IMR-90 (cell line): ENCODE measurements at regions not wholly inside any gene's neighbourhood (a gene's known extent, or its start where the extent isn't known, plus 50 kb on each side); places are given as distances from the start of the nearest gene placed in this dataset.

Experiments
- ATAC-seq: fragments of 200-7000 bp; cut with Tn5 transposase; 2 replicates; pipeline ENCODE4 v1.9.1; 2020; ENCODE audit warnings: low read depth, mild to moderate bottlenecking, moderate library complexity
- BruUV-seq: library from RNA; stranded (reverse); fragments of 400-500 nt; replicated peaks from 2 replicates; lab custom pipeline; 2021; lab: Mats Ljungman, UMichigan
- CTCF ChIA-PET: fragments of 300-600 bp; formaldehyde crosslinking; extraction: SDS; loops from one replicate; lab custom pipeline; 2021; ENCODE audit warnings: antibody characterized with exemption; lab: Yijun Ruan, JAX
- POLR2A ChIA-PET: fragments of 300-600 bp; sonication (Branson Sonifier 250); formaldehyde crosslinking; loops from one replicate; lab custom pipeline; 2022; ENCODE audit warnings: antibody characterized with exemption; ENCODE audit not compliant: unreplicated experiment; lab: Charles Lee
- DNase-seq: peaks from one replicate; pipeline ENCODE4 v3.0.0; 2013
- H2AFZ ChIP-seq: replicated peaks from 2 replicates; pipeline ENCODE3; 2013; ENCODE audit warnings: low read length, mild to moderate bottlenecking; ENCODE audit not compliant: poor library complexity
- H2AK5ac ChIP-seq: 2 replicates; pipeline ENCODE4 v1.6.1; 2013; ENCODE audit warnings: low read depth, low read length, inconsistent platforms
- H2AK9ac ChIP-seq: replicated peaks from 2 replicates; pipeline ENCODE3; 2013; ENCODE audit warnings: mild to moderate bottlenecking, low read depth, low read length, moderate library complexity; ENCODE audit not compliant: poor library complexity
- H2BK120ac ChIP-seq: 2 replicates; pipeline ENCODE4 v1.6.1; 2013; ENCODE audit warnings: low read depth, low read length, inconsistent platforms
- H2BK15ac ChIP-seq: 3 replicates; pipeline ENCODE4 v1.6.1; 2013; ENCODE audit warnings: low read depth, low read length, inconsistent platforms
- H2BK20ac ChIP-seq: 2 replicates; pipeline ENCODE4 v1.6.1; 2013; ENCODE audit warnings: low read depth, mild to moderate bottlenecking, inconsistent platforms, low read length, moderate library complexity
- H2BK5ac ChIP-seq: 2 replicates; pipeline ENCODE4 v1.6.1; 2013; ENCODE audit warnings: mild to moderate bottlenecking, low read depth, low read length, inconsistent platforms; ENCODE audit not compliant: poor library complexity, severe bottlenecking
- H3K14ac ChIP-seq: replicated peaks from 2 replicates; pipeline ENCODE4 v1.6.1; 2013; ENCODE audit warnings: low read depth, low read length, inconsistent platforms
- H3K18ac ChIP-seq: 2 replicates; pipeline ENCODE4 v1.6.1; 2013; ENCODE audit warnings: low read depth, low read length, control low read depth
- H3K23ac ChIP-seq: 2 replicates; pipeline ENCODE4 v1.6.1; 2013; ENCODE audit warnings: low read depth, low read length, inconsistent platforms
- H3K27ac ChIP-seq: 2 replicates; pipeline ENCODE4 v1.5.1; 2013; ENCODE audit warnings: mild to moderate bottlenecking, control low read depth, low read length; ENCODE audit not compliant: insufficient read depth
- H3K27me3 ChIP-seq: 2 replicates; pipeline ENCODE4 v1.6.1; 2013; ENCODE audit warnings: low read length; ENCODE audit not compliant: control insufficient read depth, insufficient read depth
- H3K36me3 ChIP-seq: 2 replicates; pipeline ENCODE4 v1.6.1; 2013; ENCODE audit warnings: low read length, mixed read lengths; ENCODE audit not compliant: control insufficient read depth, insufficient read depth
- H3K4ac ChIP-seq: 2 replicates; pipeline ENCODE4 v1.6.1; 2013; ENCODE audit warnings: low read depth, low read length, inconsistent platforms
- H3K4me1 ChIP-seq: 2 replicates; pipeline ENCODE4 v1.6.1; 2013; ENCODE audit warnings: low read length, mixed read lengths; ENCODE audit not compliant: control insufficient read depth, insufficient read depth
- H3K4me2 ChIP-seq: 2 replicates; pipeline ENCODE4 v1.6.1; 2013; ENCODE audit warnings: low read depth, mild to moderate bottlenecking, control low read depth, low read length, moderate library complexity
- H3K4me3 ChIP-seq: 2 replicates; pipeline ENCODE4 v1.5.1; 2013; ENCODE audit warnings: low read depth, mild to moderate bottlenecking, control low read depth, low read length, moderate library complexity; ENCODE audit not compliant: insufficient read depth
- H3K56ac ChIP-seq: 2 replicates; pipeline ENCODE4 v1.6.1; 2013; ENCODE audit warnings: low read length, inconsistent platforms; ENCODE audit not compliant: insufficient read depth; ENCODE audit errors: extremely low read depth
- H3K79me1 ChIP-seq, 2 experiments: 2 replicates each; pipeline ENCODE4 v1.6.1; 2013; ENCODE audit warnings: low read length in 2 of 2, inconsistent platforms in 1 of 2, low read depth in 1 of 2
- H3K9ac ChIP-seq: 2 replicates; pipeline ENCODE4 v1.6.1; 2013; ENCODE audit warnings: low read depth, low read length, control low read depth
- H3K9me1 ChIP-seq: 2 replicates; pipeline ENCODE4 v1.6.1; 2013; ENCODE audit warnings: low read length, inconsistent platforms; ENCODE audit not compliant: insufficient read depth
- H3K9me3 ChIP-seq: 2 replicates; pipeline ENCODE4 v1.6.1; 2013; ENCODE audit warnings: low read length; ENCODE audit not compliant: control insufficient read depth, insufficient read depth
- H4K20me1 ChIP-seq: 2 replicates; pipeline ENCODE4 v1.6.1; 2013; ENCODE audit warnings: low read length, inconsistent platforms; ENCODE audit not compliant: insufficient read depth
- H4K5ac ChIP-seq: 2 replicates; pipeline ENCODE4 v1.6.1; 2013; ENCODE audit warnings: mild to moderate bottlenecking, low read depth, low read length, control low read depth
- H4K8ac ChIP-seq, 2 experiments: 2 replicates each; pipeline ENCODE4 v1.6.1; 2013; ENCODE audit warnings: low read depth in 2 of 2, low read length in 2 of 2, control low read depth in 1 of 2, inconsistent platforms in 1 of 2
- H4K91ac ChIP-seq: 2 replicates; pipeline ENCODE4 v1.6.1; 2013; ENCODE audit warnings: low read depth, low read length, inconsistent platforms; ENCODE audit not compliant: insufficient read depth
- CEBPB ChIP-seq: IDR thresholded peaks from 2 replicates; pipeline ENCODE4 v1.6.1; 2012; ENCODE audit warnings: low read depth, low read length, improper control_type of control experiment
- CTCF ChIP-seq: conservative IDR thresholded peaks from 2 replicates; pipeline ENCODE4 v1.5.1; 2012; ENCODE audit warnings: mild to moderate bottlenecking, low read depth, low read length, improper control_type of control experiment
- MAFK ChIP-seq: IDR thresholded peaks from 2 replicates; pipeline ENCODE4 v1.6.1; 2012; ENCODE audit warnings: low read depth, low read length, improper control_type of control experiment
- POLR2A ChIP-seq: IDR thresholded peaks from 2 replicates; pipeline ENCODE4 v1.6.1; 2012; ENCODE audit warnings: mild to moderate bottlenecking, low read depth, low read length
- RAD21 ChIP-seq: IDR thresholded peaks from 2 replicates; pipeline ENCODE4 v1.6.1; 2012; ENCODE audit warnings: low read length, improper control_type of control experiment
- SMC3 ChIP-seq: fragments of 150-350 bp; IDR thresholded peaks from 2 replicates; pipeline ENCODE4 v1.6.1; 2016; ENCODE audit warnings: low read depth, mild to moderate bottlenecking, antibody characterized with exemption, low read length, moderate library complexity
- WGBS, 2 experiments: methylation state at CpG; one replicate each; pipeline versions ENCODE4 v1.1.5 to v1.1.7; 2013; ENCODE audit warnings: missing lambda C conversion rate in 2 of 2; ENCODE audit not compliant: insufficient read length in 1 of 2; ENCODE audit errors: extremely low coverage in 2 of 2; 5-methylcytosine and 5-hydroxymethylcytosine counted together
- dilution Hi-C: fragments of 300-500 bp; cut with HindIII; formaldehyde crosslinking; loops from one replicate; pipeline ENCODE4 v1.14.3; 2018; ENCODE audit warnings: low sequenced_read_pairs; ENCODE audit not compliant: unreplicated experiment
- in situ Hi-C: fragments of 300-500 bp; cut with MboI; formaldehyde crosslinking; loops from 3 replicates; pipeline ENCODE4 v1.14.3; 2019; ENCODE audit warnings: low sequenced_read_pairs, inconsistent platforms, mixed read lengths
- intact Hi-C: fragments of 100-400 bp; cut with micrococcal nuclease; formaldehyde crosslinking; loops from 2 replicates; pipeline ENCODE4 v1.10.0; 2022

DNA sequence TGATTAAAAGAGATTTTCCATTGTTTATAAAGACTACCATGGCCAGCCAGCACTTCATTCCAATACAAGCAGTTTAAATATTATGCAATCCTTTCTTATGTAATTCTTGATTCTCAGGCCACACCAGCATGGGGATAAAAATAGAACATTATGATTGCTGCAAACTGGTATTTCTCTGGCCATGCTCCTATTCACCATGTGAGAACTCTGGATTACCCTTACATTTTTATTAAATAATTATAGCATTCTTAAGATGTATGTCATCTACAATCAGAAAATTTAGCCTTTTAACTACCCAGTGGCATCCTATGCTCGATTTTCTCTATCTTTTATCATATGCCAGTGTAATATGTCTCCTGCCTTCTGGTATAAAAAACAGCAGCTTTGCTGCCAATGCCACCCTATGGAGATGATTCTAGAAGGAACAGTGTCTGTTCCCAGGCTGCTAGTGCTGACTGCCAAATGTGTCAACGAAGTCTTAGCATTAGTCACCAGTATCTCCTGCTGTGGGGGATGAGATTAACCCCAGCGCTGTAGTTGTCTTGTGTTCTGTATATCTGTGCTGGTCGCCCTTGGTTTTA, 501.4 kb downstream of the BCKDHB start (continued):
- no peak for TF ChIP-seq CTCF

DNA sequence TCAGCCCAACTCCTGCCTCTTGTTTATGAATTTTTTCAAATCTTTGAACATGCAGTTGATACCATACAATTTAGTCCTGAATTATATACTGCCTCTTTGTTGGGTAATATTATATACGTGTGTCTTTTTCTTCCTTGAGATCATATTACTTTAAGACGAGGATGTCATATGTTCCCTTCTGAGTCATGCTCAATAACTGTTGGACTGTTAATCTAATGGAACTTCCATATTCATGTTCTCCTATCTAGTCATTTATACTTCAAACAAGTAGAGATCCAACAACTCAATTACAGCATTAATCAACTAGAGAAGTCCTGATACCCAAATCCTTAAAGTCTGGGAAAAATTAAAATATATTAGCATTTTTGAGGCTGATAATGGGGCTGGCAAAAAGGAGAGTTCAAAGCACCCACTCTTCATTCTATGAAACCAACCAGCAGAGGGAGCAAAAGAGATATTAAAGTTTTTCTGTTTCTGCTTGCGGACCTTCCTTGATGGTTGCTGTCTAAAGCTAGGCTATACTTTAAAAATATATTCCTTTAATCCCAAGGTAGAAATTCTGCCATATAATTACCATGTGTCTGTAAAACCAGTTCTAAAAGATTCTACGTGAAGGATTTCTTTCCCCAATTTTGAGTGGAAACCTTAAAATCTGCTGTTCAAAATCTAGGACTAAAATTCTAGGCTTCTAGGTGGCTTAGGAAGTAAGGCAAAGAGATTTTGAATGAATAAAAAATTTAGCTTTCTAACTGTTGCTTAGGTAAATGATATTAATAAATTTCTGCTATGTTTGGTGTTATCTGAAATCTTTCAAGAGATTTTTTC, 498.9 kb downstream of the BCKDHB start:
- in situ Hi-C loops = loop anchor here (10.0 kb wide), 1 partner anchor 1149 kb away; the partner anchor contains the start of gene TENT5A

More for the DNA sequence above, 498.9 kb downstream of the BCKDHB start:
- Histone ChIP-seq H2BK20ac (no peak overlapping the region), H3K18ac (no peak overlapping the region), H2BK120ac (peak overlapping the region; percentile 30; the same call in 1 of the 2 replicates), H2AK9ac (no peak overlapping the region), H2AK5ac (no peak overlapping the region), H3K4me1 (peaks cover 3% of the 10 kb centered on the region; the same call in 1 of the 2 replicates), H4K91ac (no peak overlapping the region), H3K9me3 (no peaks in the 10 kb centered on the region), H3K23ac (no peak overlapping the region), H3K36me3 (no peaks in the 10 kb centered on the region), H3K4me3 (no peak overlapping the region), H3K27ac (no peak overlapping the region), H3K9me1 (peaks cover under 1% of the 10 kb centered on the region), H2BK15ac (no peak overlapping the region), H3K9ac (no peak overlapping the region), H2AFZ (no peak overlapping the region), H4K8ac (no peak overlapping the region), H3K14ac (no peak overlapping the region), H3K27me3 (no peaks in the 10 kb centered on the region), H2BK5ac (peak overlapping the region; percentile 78), H4K20me1 (no peaks in the 10 kb centered on the region), H3K79me1 (no peaks in the 10 kb centered on the region), H3K4me2 (no peak overlapping the region), H3K56ac (no peak overlapping the region), H3K4ac (no peak overlapping the region), H4K5ac (no peak overlapping the region)
- dilution Hi-C loops = no loop called here
- peak; percentile 68 for DNase-seq
- peak; percentile 56 for TF ChIP-seq CTCF
- peak; percentile 69 for TF ChIP-seq SMC3
- no peak for TF ChIP-seq POLR2A
- TF ChIP-seq CEBPB = peak; percentile 29; the same call in 1 of the 2 replicates
- peak; percentile 64 for TF ChIP-seq RAD21
- TF ChIP-seq MAFK = no peak
- intact Hi-C loops = loop anchor here (2.0 to 10.0 kb wide), 7 partner anchors 178 to 1389 kb away; no protein-coding TSS in a partner anchor
- ATAC-seq = peak; percentile 71
- CTCF ChIA-PET = interaction anchor here (0.6 to 0.9 kb wide), 2 partner anchors 471 to 734 kb away, joined by 3 to 5 read pairs; no protein-coding TSS in a partner anchor
- BruUV-seq = no TSS peak
- POLR2A ChIA-PET = no interaction called here
- WGBS, 2 experiments = no CpG with 5 or more reads among the region's 4 CpGs
